ENCODE measurements at regions not wholly inside any gene's neighbourhood (a gene's known extent, or its start where the extent isn't known, plus 50 kb on each side); places are given as distances from the start of the nearest gene placed in this dataset.
A peak's percentile ranks its signal among the peaks of the same experiment; 100 is the strongest.

- no peak for DNase-seq
- Histone ChIP-seq H2AFZ (no peak overlapping the region), H3K4me2 (no peak overlapping the region), H3K27ac (no peak overlapping the region), H3K4me3 (no peak overlapping the region), H3K9me3 (ENCODE audit: insufficient read depth, low read depth) (peaks cover 11% of the 10 kb centered on the region; the same call in 1 of the 2 replicates), H3K27me3 (ENCODE audit: insufficient read depth, low read depth) (no peaks in the 10 kb centered on the region), H3F3A (ENCODE audit: insufficient read depth, low read depth) (peaks cover 15% of the 10 kb centered on the region), H3K36me3 (ENCODE audit: low read depth) (no peaks in the 10 kb centered on the region), H3K4me1 (replicated peaks; ENCODE audit: insufficient read depth) (peaks cover 17% of the 10 kb centered on the region), H3K79me2 (ENCODE audit: low read depth) (no peaks in the 10 kb centered on the region), H4K20me1 (ENCODE audit: insufficient read depth) (no peaks in the 10 kb centered on the region), H3K9me2 (ENCODE audit: insufficient read depth) (no peaks in the 10 kb centered on the region)
- no TSS peak for BruUV-seq (replicated peaks)
- no peak for TF ChIP-seq EZH2 (IDR thresholded peaks at IDR 0.05; ENCODE audit: low read depth)
- TF ChIP-seq, protein P1, sequence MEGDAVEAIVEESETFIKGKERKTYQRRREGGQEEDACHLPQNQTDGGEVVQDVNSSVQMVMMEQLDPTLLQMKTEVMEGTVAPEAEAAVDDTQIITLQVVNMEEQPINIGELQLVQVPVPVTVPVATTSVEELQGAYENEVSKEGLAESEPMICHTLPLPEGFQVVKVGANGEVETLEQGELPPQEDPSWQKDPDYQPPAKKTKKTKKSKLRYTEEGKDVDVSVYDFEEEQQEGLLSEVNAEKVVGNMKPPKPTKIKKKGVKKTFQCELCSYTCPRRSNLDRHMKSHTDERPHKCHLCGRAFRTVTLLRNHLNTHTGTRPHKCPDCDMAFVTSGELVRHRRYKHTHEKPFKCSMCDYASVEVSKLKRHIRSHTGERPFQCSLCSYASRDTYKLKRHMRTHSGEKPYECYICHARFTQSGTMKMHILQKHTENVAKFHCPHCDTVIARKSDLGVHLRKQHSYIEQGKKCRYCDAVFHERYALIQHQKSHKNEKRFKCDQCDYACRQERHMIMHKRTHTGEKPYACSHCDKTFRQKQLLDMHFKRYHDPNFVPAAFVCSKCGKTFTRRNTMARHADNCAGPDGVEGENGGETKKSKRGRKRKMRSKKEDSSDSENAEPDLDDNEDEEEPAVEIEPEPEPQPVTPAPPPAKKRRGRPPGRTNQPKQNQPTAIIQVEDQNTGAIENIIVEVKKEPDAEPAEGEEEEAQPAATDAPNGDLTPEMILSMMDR (conservative IDR thresholded peaks at IDR 0.05), result no peak
- CTCF ChIA-PET, result no interaction called here
- intact Hi-C loops (cut with micrococcal nuclease; ENCODE audit: unreplicated experiment), result no loop called here
- POLR2A ChIA-PET (ENCODE audit: unreplicated experiment), result no interaction called here
Measured at GRCh38 chr2:12127638-12128037, 381.2 kb downstream of the LPIN1 start.

- intact Hi-C loops (cut with micrococcal nuclease; ENCODE audit: unreplicated experiment), result loop anchor here (1.0 kb wide), 1 partner anchor 45 kb away; no protein-coding TSS in a partner anchor
- H3K4me1 ChIP-seq (replicated peaks; ENCODE audit: insufficient read depth), result peaks cover 21% of the 10 kb centered on the region
- peak overlapping the region; percentile 68 for H3K27ac ChIP-seq
- ChIA-PET POLR2A (ENCODE audit: unreplicated experiment) (interaction anchor here (0.7 kb wide), 1 partner anchor 194 kb away, joined by 6 read pairs; no protein-coding TSS in a partner anchor), CTCF (no interaction called here)
- no TSS peak for BruUV-seq (replicated peaks)
- H3K9me2 ChIP-seq (ENCODE audit: insufficient read depth), result no peaks in the 10 kb centered on the region
- no peaks in the 10 kb centered on the region for H4K20me1 ChIP-seq (ENCODE audit: insufficient read depth)
- H3K4me3 ChIP-seq, result no peak overlapping the region
- no peak for TF ChIP-seq EZH2 (IDR thresholded peaks at IDR 0.05; ENCODE audit: low read depth)
- TF ChIP-seq, protein P1 (conservative IDR thresholded peaks at IDR 0.05), result no peak
- no peaks in the 10 kb centered on the region for H3K79me2 ChIP-seq (ENCODE audit: low read depth)
- peak overlapping the region; percentile 30 for H3K4me2 ChIP-seq
- peaks cover 4% of the 10 kb centered on the region; the same call in 1 of the 2 replicates for H3K9me3 ChIP-seq (ENCODE audit: insufficient read depth, low read depth)
- peak; percentile 30 to 82 for DNase-seq
- H3K27me3 ChIP-seq (ENCODE audit: insufficient read depth, low read depth), result no peaks in the 10 kb centered on the region
- H3F3A ChIP-seq (ENCODE audit: insufficient read depth, low read depth), result peaks cover 22% of the 10 kb centered on the region
- H2AFZ ChIP-seq, result 0 out of 2 replicates have a peak overlapping the region, but pooled peaks have one; percentile 4
- H3K36me3 ChIP-seq (ENCODE audit: low read depth), result no peaks in the 10 kb centered on the region
Measured at GRCh38 chr2:12131975-12132374, 385.5 kb downstream of the LPIN1 start.

GRCh38 chr2:12141618-12142258 lies 395.3 kb downstream of the LPIN1 start:
- no peaks in the 10 kb centered on the region for H3K27me3 ChIP-seq (ENCODE audit: insufficient read depth, low read depth)
- no peak overlapping the region for H3K4me3 ChIP-seq
- TF ChIP-seq, protein P1 (conservative IDR thresholded peaks at IDR 0.05), result no peak
- no peak for TF ChIP-seq EZH2 (IDR thresholded peaks at IDR 0.05; ENCODE audit: low read depth)
- H3K4me2 ChIP-seq, result no peak overlapping the region
- H3K4me1 ChIP-seq (replicated peaks; ENCODE audit: insufficient read depth), result no peaks in the 10 kb centered on the region
- POLR2A ChIA-PET (ENCODE audit: unreplicated experiment), result no interaction called here
- BruUV-seq (replicated peaks), result no TSS peak
- H3K79me2 ChIP-seq (ENCODE audit: low read depth), result no peaks in the 10 kb centered on the region
- no peaks in the 10 kb centered on the region for H4K20me1 ChIP-seq (ENCODE audit: insufficient read depth)
- no peaks in the 10 kb centered on the region for H3K36me3 ChIP-seq (ENCODE audit: low read depth)
- intact Hi-C loops (cut with micrococcal nuclease; ENCODE audit: unreplicated experiment), result no loop called here
- no peak for DNase-seq
- no peaks in the 10 kb centered on the region for H3K9me2 ChIP-seq (ENCODE audit: insufficient read depth)
- CTCF ChIA-PET, result no interaction called here
- H3K9me3 ChIP-seq (ENCODE audit: insufficient read depth, low read depth), result no peaks in the 10 kb centered on the region
- H3F3A ChIP-seq (ENCODE audit: insufficient read depth, low read depth), result no peaks in the 10 kb centered on the region
- H2AFZ ChIP-seq, result no peak overlapping the region
- H3K27ac ChIP-seq, result no peak overlapping the region
